SU-DHL-6 (cell line): ENCODE measurements at regions not wholly inside any gene's neighbourhood (a gene's known extent, or its start where the extent isn't known, plus 50 kb on each side); places are given as distances from the start of the nearest gene placed in this dataset.

Experiments
- H2AFZ ChIP-seq: fragments of 200-600 bp; sonication (generic); 2 replicates; pipeline ENCODE4 v1.6.1; 2014; ENCODE audit warnings: low read depth, mild to moderate bottlenecking, moderate library complexity, mixed read lengths, antibody characterized with exemption, low read length; ENCODE audit not compliant: severe bottlenecking
- H3F3A ChIP-seq: fragments of 200-600 bp; shearing (Covaris generic); 2 replicates; pipeline ENCODE4 v1.6.0; 2016; ENCODE audit warnings: antibody characterized with exemption, mild to moderate bottlenecking; ENCODE audit not compliant: insufficient read depth
- H3K27ac ChIP-seq: fragments of 200-600 bp; sonication (generic); 2 replicates; pipeline ENCODE4 v1.5.1; 2016; ENCODE audit warnings: low read depth, mild to moderate bottlenecking, low read length, moderate library complexity, mixed read lengths
- H3K27me3 ChIP-seq: fragments of 200-600 bp; sonication (generic), shearing (Covaris generic); 2 replicates; pipeline ENCODE4 v1.6.0; 2014; ENCODE audit warnings: mild to moderate bottlenecking, low read length
- H3K36me3 ChIP-seq: fragments of 200-600 bp; sonication (generic); 2 replicates; pipeline ENCODE4 v1.6.1; 2014; ENCODE audit warnings: mild to moderate bottlenecking, low read length, mixed read lengths
- H3K4me2 ChIP-seq: fragments of 300-600, 200-600 bp; shearing (Covaris generic), sonication (generic); 2 replicates; pipeline ENCODE4 v1.6.0; 2014; ENCODE audit warnings: low read length, low read depth, mild to moderate bottlenecking; ENCODE audit not compliant: poor library complexity, severe bottlenecking
- H3K4me3 ChIP-seq: fragments of 200-600 bp; sonication (generic); 2 replicates; pipeline ENCODE4 v1.5.1; 2014; ENCODE audit warnings: antibody characterized with exemption, low read length, mild to moderate bottlenecking, mixed read lengths; ENCODE audit not compliant: insufficient read depth, poor library complexity, severe bottlenecking
- H3K79me2 ChIP-seq: fragments of 200-600 bp; sonication (generic); 2 replicates; pipeline ENCODE4 v1.6.1; 2014; ENCODE audit warnings: mild to moderate bottlenecking, low read length, moderate library complexity; ENCODE audit not compliant: insufficient read depth
- H3K9ac ChIP-seq: fragments of 200-600 bp; sonication (generic); 2 replicates; pipeline ENCODE4 v1.7.0; 2014; ENCODE audit warnings: mild to moderate bottlenecking, low read length
- H3K9me2 ChIP-seq: fragments of 200-600 bp; sonication (generic); replicated peaks from 2 replicates; pipeline ENCODE4 v1.6.1; 2014; ENCODE audit warnings: low read length; ENCODE audit not compliant: insufficient read depth
- H3K9me3 ChIP-seq: fragments of 200-600 bp; sonication (generic); 2 replicates; pipeline ENCODE4 v1.6.1; 2014; ENCODE audit warnings: low read length, mixed read lengths; ENCODE audit not compliant: insufficient read depth
- H4K20me1 ChIP-seq: fragments of 200-600 bp; sonication (generic); 2 replicates; pipeline ENCODE4 v1.6.1; 2014; ENCODE audit warnings: low read depth, mild to moderate bottlenecking, antibody characterized with exemption, low read length, moderate library complexity, mixed read lengths
- CTCF ChIP-seq: fragments of 200-600 bp; sonication (generic); IDR thresholded peaks from one replicate; pipeline ENCODE4 v1.5.1; 2017; ENCODE audit warnings: antibody characterized with exemption, mild to moderate bottlenecking, low read length, moderate library complexity; ENCODE audit not compliant: insufficient read depth, poor library complexity, severe bottlenecking
- EZH2phosphoT487 ChIP-seq: fragments of 200-600 bp; sonication (generic), shearing (Covaris generic); conservative IDR thresholded peaks from 2 replicates; pipeline ENCODE4 v1.6.1; 2018; ENCODE audit warnings: mild to moderate bottlenecking, antibody characterized with exemption, low read length, moderate library complexity, mixed read lengths

DNA sequence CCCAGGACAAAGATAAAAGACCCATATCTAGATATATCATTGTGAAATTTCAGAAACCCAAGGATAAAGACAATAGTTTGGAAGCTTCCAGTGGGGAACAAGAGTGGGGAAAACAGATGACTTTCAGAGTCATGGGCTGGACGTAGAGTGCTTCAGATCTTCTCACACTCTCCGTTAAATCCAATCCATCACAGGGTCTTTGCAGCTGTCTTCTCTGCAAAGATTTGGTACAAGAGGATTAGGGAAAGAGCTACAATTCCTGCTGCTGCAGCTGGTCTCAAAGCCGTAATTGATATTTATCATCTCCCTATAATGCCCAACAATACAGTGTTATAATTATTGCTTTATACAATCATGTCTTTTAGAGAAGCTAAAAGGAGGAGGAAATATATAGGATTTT lies 63.4 kb upstream of the CLPB start:
- no peak for TF ChIP-seq CTCF
- TF ChIP-seq EZH2phosphoT487: no peak
- Histone ChIP-seq H3K27ac (no peak overlapping the region), H3K27me3 (no peaks in the 10 kb centered on the region), H3F3A (no peaks in the 10 kb centered on the region), H3K79me2 (no peaks in the 10 kb centered on the region), H4K20me1 (no peaks in the 10 kb centered on the region), H3K4me2 (no peak overlapping the region), H3K9me3 (peaks cover 6% of the 10 kb centered on the region; the same call in 1 of the 2 replicates), H3K9ac (no peak overlapping the region), H3K4me3 (no peak overlapping the region), H3K36me3 (no peaks in the 10 kb centered on the region), H2AFZ (no peak overlapping the region), H3K9me2 (no peaks in the 10 kb centered on the region)

- no peak overlapping the region for H3K4me2 ChIP-seq
- TF ChIP-seq EZH2phosphoT487: no peak
- no peak for TF ChIP-seq CTCF
- no peaks in the 10 kb centered on the region for H4K20me1 ChIP-seq
- no peak overlapping the region for H3K27ac ChIP-seq
- H3K27me3 ChIP-seq: no peaks in the 10 kb centered on the region
- H3K4me3 ChIP-seq: no peak overlapping the region
- H3K9ac ChIP-seq: no peak overlapping the region
- no peaks in the 10 kb centered on the region for H3F3A ChIP-seq
- H3K9me2 ChIP-seq: no peaks in the 10 kb centered on the region
- no peak overlapping the region for H2AFZ ChIP-seq
- no peaks in the 10 kb centered on the region for H3K36me3 ChIP-seq
- no peaks in the 10 kb centered on the region for H3K9me3 ChIP-seq
- no peaks in the 10 kb centered on the region for H3K79me2 ChIP-seq
These were observed 59.7 kb upstream of the CLPB start for GRCh38 chr11:72494109-72494429.

- H3K27me3 ChIP-seq: no peaks in the 10 kb centered on the region
- TF ChIP-seq EZH2phosphoT487: no peak
- TF ChIP-seq CTCF: no peak
- no peaks in the 10 kb centered on the region for H3K79me2 ChIP-seq
- no peak overlapping the region for H3K9ac ChIP-seq
- no peaks in the 10 kb centered on the region for H3K9me2 ChIP-seq
- H3K4me2 ChIP-seq: no peak overlapping the region
- no peaks in the 10 kb centered on the region for H3F3A ChIP-seq
- no peaks in the 10 kb centered on the region for H3K36me3 ChIP-seq
- no peaks in the 10 kb centered on the region for H3K9me3 ChIP-seq
- H3K4me3 ChIP-seq: no peak overlapping the region
- H4K20me1 ChIP-seq: no peaks in the 10 kb centered on the region
- H3K27ac ChIP-seq: no peak overlapping the region
- no peak overlapping the region for H2AFZ ChIP-seq
These were observed 59.2 kb upstream of the CLPB start for GRCh38 chr11:72493426-72494108.
